D721Med (cell line): ENCODE measurements at regions not wholly inside any gene's neighbourhood (a gene's known extent, or its start where the extent isn't known, plus 50 kb on each side); places are given as distances from the start of the nearest gene placed in this dataset.

Source experiments
- DNase-seq: peaks from one replicate; pipeline ENCODE4 v3.0.0; 2011; ENCODE audit warnings: low spot score; ENCODE audit not compliant: insufficient read length
- FAIRE-seq: peaks from 2 replicates; lab custom pipeline; 2011; peaks lifted over from hg19 to GRCh38; lab: Jason Lieb, UNC
- CTCF ChIP-seq: IDR thresholded peaks from 2 replicates; pipeline ENCODE4 v1.5.1; 2012; ENCODE audit warnings: mild to moderate bottlenecking, control low read depth; ENCODE audit not compliant: insufficient read depth; ENCODE audit errors: missing control alignments

- FAIRE-seq (no peak), DNase-seq (no peak)
- TF ChIP-seq CTCF = no peak
Measured at GRCh38 chr21:35396655-35397054, 347.6 kb upstream of the RUNX1 start.

- no peak for FAIRE-seq
Measured at GRCh38 chr21:35395728-35396127, 346.6 kb upstream of the RUNX1 start.

GRCh38 chr21:35394634-35395369, 345.7 kb upstream of the RUNX1 start:
- DNase-seq (no peak), FAIRE-seq (no peak)

More at GRCh38 chr21:35395728-35396127, 346.6 kb upstream of the RUNX1 start:
- DNase-seq = no peak
- TF ChIP-seq CTCF = no peak

GRCh38 chr21:35394049-35394448, 344.9 kb upstream of the RUNX1 start:
- no peak for TF ChIP-seq CTCF
- FAIRE-seq = no peak
- no peak for DNase-seq

More at GRCh38 chr21:35394634-35395369, 345.7 kb upstream of the RUNX1 start:
- no peak for TF ChIP-seq CTCF

- FAIRE-seq (no peak), DNase-seq (no peak)
- TF ChIP-seq CTCF = no peak
Measured at GRCh38 chr21:35390013-35390776, 341.1 kb upstream of the RUNX1 start.

GRCh38 chr21:35386491-35387079, 337.5 kb upstream of the RUNX1 start:
- no peak for DNase-seq
- no peak for FAIRE-seq
- TF ChIP-seq CTCF = no peak

GRCh38 chr21:35384375-35384774, 335.3 kb upstream of the RUNX1 start:
- no peak for TF ChIP-seq CTCF
- DNase-seq (no peak), FAIRE-seq (no peak)
